Astrocyte of the spinal cord (primary cell): ENCODE measurements at regions not wholly inside any gene's neighbourhood (a gene's known extent, or its start where the extent isn't known, plus 50 kb on each side); places are given as distances from the start of the nearest gene placed in this dataset.

Source experiments
- DNase-seq: peaks from one replicate; pipeline ENCODE4 v3.0.0; 2011; ENCODE audit warnings: low read depth, low spot score
- H3K4me3 ChIP-seq: 2 replicates; pipeline ENCODE4 v1.5.1; 2011; ENCODE audit warnings: low read depth, mild to moderate bottlenecking, low read length, moderate library complexity
- in situ Hi-C: cut with HindIII; loops from 2 replicates; pipeline ENCODE4 v1.10.0; 2017; ENCODE audit warnings: low sequenced_read_pairs
- TF ChIP-seq, protein P1 (sequence below): IDR thresholded peaks from 2 replicates; pipeline ENCODE4 v1.5.1; 2012; ENCODE audit warnings: low read depth, mild to moderate bottlenecking, low read length, inconsistent platforms

DNA sequence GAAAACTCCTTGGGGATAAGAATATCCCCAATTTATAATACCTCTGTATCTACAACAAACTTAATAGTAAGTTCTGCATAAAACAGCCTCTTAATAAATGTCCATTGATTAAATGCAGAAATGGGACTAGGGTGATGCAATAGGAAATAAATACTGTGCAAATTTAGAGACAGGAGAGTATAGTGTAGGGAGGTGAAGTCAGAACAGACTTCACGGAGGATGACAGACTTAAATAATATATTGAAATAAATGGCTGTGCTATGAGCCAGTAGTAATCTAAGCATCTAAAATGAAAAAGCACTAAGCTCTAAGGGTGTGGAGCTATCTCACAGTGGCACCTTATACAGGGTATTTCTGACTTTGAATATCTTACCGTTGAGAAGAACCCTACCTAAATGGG lies 265.3 kb downstream of the GRIN2B start:
- no peak overlapping the region for H3K4me3 ChIP-seq
- in situ Hi-C loops, result no loop called here
- no peak for DNase-seq
- TF ChIP-seq, protein P1, sequence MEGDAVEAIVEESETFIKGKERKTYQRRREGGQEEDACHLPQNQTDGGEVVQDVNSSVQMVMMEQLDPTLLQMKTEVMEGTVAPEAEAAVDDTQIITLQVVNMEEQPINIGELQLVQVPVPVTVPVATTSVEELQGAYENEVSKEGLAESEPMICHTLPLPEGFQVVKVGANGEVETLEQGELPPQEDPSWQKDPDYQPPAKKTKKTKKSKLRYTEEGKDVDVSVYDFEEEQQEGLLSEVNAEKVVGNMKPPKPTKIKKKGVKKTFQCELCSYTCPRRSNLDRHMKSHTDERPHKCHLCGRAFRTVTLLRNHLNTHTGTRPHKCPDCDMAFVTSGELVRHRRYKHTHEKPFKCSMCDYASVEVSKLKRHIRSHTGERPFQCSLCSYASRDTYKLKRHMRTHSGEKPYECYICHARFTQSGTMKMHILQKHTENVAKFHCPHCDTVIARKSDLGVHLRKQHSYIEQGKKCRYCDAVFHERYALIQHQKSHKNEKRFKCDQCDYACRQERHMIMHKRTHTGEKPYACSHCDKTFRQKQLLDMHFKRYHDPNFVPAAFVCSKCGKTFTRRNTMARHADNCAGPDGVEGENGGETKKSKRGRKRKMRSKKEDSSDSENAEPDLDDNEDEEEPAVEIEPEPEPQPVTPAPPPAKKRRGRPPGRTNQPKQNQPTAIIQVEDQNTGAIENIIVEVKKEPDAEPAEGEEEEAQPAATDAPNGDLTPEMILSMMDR, result no peak

DNA sequence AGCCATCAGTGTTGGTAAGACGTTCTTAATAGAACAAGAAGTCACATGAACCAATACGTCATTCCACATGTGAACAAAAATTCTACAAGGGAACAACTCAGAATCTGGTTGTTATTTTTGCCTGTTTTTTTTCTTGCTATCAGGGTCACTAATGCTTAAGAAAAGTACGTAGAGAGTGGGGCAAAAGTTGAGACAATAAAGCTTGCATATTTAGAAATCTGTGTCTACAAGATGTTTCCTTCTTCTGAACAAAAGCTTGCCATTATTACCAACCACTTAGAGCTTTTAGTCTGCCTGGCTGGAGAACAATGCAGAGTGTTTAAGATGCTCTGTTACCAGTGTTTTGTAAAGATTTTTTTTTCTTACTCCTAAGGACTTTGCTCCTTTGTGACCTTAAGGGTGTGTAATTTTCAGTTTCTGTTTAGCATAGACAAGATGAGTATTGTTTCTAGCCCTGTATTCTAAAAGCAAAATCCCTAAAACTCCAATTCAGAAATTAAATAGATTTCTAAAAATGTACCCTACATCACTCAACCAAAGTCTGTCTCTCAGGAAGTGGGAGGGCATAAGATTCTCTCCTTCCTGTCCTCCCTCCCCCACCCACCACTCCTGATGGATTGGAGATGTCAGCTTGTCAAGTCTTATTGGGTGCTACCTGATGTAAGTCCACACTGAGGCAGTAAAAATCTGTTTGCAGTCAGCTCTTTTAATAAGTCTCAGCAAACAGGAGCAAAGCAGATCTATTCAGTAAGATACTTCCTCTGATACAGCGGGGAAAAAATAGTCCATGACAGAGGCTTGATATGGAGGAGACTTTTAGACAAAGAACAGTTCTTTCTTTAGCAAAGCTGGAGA lies 267.6 kb downstream of the GRIN2B start:
- DNase-seq, result no peak
- TF ChIP-seq, protein P1, result no peak
- no peak overlapping the region for H3K4me3 ChIP-seq
- in situ Hi-C loops, result no loop called here

DNA sequence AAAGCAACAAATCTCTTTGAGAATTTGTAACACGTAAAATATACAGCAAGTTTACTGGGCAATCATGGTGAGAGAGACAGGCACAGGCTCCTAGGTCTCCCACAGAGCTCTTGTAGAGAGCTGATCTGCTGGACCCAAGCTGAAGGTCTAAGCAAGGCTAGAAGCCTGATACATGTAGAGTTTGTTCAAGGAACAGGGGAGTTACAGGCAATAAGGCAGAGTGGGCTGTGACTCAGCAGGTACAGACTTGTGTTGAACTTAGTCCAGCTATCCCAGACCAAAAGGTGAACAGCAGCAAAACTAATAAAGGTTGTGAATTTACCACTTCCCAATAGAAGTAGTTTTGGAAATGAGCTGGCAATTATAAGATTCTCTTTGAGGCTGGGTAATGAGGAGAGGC lies 273.6 kb downstream of the GRIN2B start:
- TF ChIP-seq, protein P1, result no peak
- H3K4me3 ChIP-seq, result no peak overlapping the region
- in situ Hi-C loops, result no loop called here
- DNase-seq, result no peak

DNA sequence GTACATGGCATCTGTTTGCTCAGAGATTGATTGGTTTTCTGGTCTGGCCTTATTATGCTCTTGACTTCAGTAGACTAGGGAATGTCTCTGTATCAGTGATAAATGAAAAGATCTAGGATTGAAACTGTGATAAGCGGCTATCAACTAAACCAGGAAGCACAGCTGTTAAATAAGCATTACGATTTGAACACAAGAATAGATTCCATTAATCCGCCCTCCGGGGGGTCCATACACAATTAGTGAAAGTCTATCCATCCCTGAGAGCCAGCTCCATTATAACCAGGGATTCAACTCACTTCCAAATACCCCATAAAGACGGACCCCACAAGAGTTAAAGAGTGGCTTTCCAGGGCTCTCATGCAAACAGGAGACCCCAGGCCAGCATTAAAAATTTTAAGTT lies 279.0 kb downstream of the GRIN2B start:
- TF ChIP-seq, protein P1, result no peak
- H3K4me3 ChIP-seq, result no peak overlapping the region
- in situ Hi-C loops, result no loop called here
- DNase-seq, result no peak

DNA sequence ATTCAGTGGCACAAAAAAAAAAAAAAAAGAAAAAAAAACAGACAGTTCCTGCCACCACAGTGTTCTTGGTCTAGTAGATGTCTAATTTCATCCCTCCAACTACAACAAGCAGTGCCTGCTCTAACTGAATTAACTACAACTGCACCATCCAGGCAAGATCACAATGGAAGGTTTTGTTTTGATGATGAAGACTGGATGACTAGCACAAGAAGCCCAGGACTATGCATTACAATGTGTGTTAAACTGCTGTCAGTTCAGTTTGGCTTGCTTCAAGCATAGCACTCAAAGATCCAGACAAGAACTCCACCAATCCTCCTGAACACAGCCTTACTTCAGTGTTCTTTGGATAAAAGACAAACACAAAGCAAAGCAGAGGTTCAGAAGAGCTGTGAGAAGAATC lies 279.9 kb downstream of the GRIN2B start:
- no peak for DNase-seq
- in situ Hi-C loops, result no loop called here
- H3K4me3 ChIP-seq, result no peak overlapping the region
- TF ChIP-seq, protein P1, result no peak

DNA sequence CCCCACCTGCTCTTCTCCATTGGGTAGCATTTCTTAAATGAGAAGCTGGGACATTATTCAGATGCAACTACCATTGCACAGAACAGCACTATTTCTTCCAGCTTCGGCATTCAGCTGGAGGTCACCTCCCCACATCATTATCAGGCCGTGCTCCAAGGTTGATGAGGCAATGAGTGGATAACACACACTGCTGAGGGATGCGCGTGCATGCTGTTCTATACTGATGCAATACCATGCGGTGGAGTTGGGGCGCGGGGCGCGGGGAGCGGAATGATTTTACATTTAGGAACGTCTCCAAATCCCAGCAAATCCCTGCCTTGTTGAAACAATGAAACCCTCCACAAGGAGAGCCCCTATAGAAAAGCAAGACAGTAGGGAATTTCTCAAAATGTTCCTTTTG lies 283.4 kb downstream of the GRIN2B start:
- TF ChIP-seq, protein P1, result no peak
- no peak for DNase-seq
- in situ Hi-C loops, result no loop called here
- H3K4me3 ChIP-seq, result no peak overlapping the region
